ENCODE measurements at regions not wholly inside any gene's neighbourhood (a gene's known extent, or its start where the extent isn't known, plus 50 kb on each side); places are given as distances from the start of the nearest gene placed in this dataset.

DNA sequence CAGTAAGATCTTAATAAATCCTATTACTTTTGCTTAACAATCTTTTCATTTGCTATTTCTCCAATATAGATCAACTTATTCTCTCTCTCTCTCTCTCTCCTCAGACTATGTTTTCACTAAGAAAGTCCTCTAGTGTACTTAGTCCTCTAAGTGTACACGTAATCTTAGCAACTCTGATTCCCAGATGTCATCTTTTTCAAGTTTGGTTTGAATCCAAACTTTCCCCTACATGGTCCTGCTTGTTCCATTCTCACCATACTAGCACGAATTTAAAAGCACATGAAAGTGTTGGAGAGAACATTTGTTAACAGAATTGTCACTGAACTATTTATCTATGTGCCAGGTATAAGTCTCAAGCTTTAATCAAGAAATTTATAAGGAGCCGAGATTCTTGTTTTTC lies 202.9 kb downstream of the SPRY2 start:
- H3K4me1 ChIP-seq (ENCODE audit: insufficient read depth, low read length): no peaks in the 10 kb centered on the region
- intact Hi-C loops (cut with DNase I, micrococcal nuclease): no loop called here
- Mint-ChIP-seq H3K4me3 (no peak overlapping the region), H3K27me3 (no peaks in the 10 kb centered on the region), H3K36me3 (ENCODE audit: low read depth) (no peaks in the 10 kb centered on the region), H3K27ac (no peak overlapping the region), H3K9me3 (peaks cover 2% of the 10 kb centered on the region), H3K4me1 (ENCODE audit: low read depth) (no peaks in the 10 kb centered on the region)
- no peak for TF ChIP-seq CTCF (IDR thresholded peaks at IDR 0.05)
- ChIA-PET CTCF (no interaction called here), POLR2A (no interaction called here)
- DNase-seq (no peak), ATAC-seq (ENCODE audit: poor library complexity) (no peak)
- no peak overlapping the region for H3K27ac ChIP-seq (ENCODE audit: low read depth in 1 of 2, low read length in 2 of 2)
- no peaks in the 10 kb centered on the region for H3K27me3 ChIP-seq (ENCODE audit: control insufficient read depth in 1 of 2, insufficient read depth in 2 of 2, low read length in 2 of 2)
- H3K9me3 ChIP-seq (ENCODE audit: control insufficient read depth in 1 of 2, insufficient read depth in 1 of 2, low read length in 2 of 2): peaks cover 0 to 5% of the 10 kb centered on the region in 2 experiments
- H3K36me3 ChIP-seq (ENCODE audit: insufficient read depth, low read length): no peaks in the 10 kb centered on the region
- no peak overlapping the region for H3K4me3 ChIP-seq (ENCODE audit: low read length)

GRCh38 chr13:80134346-80134745 lies 206.6 kb downstream of the SPRY2 start:
- ChIA-PET CTCF (no interaction called here), POLR2A (no interaction called here)
- H3K4me1 Mint-ChIP-seq (ENCODE audit: low read depth): no peaks in the 10 kb centered on the region
- no peaks in the 10 kb centered on the region for H3K4me1 ChIP-seq (ENCODE audit: insufficient read depth, low read length)
- no peaks in the 10 kb centered on the region for H3K27me3 Mint-ChIP-seq
- H3K27ac Mint-ChIP-seq: no peak overlapping the region
- intact Hi-C loops (cut with DNase I, micrococcal nuclease): no loop called here
- no peak overlapping the region for H3K4me3 Mint-ChIP-seq
- TF ChIP-seq CTCF (IDR thresholded peaks at IDR 0.05): no peak
- H3K27ac ChIP-seq (ENCODE audit: low read depth in 1 of 2, low read length in 2 of 2): no peak overlapping the region
- no peaks in the 10 kb centered on the region for H3K36me3 Mint-ChIP-seq (ENCODE audit: low read depth)
- peaks cover 0 to 5% of the 10 kb centered on the region in 2 experiments for H3K9me3 ChIP-seq (ENCODE audit: control insufficient read depth in 1 of 2, insufficient read depth in 1 of 2, low read length in 2 of 2)
- no peak for DNase-seq
- H3K4me3 ChIP-seq (ENCODE audit: low read length): no peak overlapping the region
- H3K36me3 ChIP-seq (ENCODE audit: insufficient read depth, low read length): no peaks in the 10 kb centered on the region
- no peak for ATAC-seq (ENCODE audit: poor library complexity)
- no peaks in the 10 kb centered on the region for H3K27me3 ChIP-seq (ENCODE audit: control insufficient read depth in 1 of 2, insufficient read depth in 2 of 2, low read length in 2 of 2)
- peaks cover 2% of the 10 kb centered on the region for H3K9me3 Mint-ChIP-seq

DNA sequence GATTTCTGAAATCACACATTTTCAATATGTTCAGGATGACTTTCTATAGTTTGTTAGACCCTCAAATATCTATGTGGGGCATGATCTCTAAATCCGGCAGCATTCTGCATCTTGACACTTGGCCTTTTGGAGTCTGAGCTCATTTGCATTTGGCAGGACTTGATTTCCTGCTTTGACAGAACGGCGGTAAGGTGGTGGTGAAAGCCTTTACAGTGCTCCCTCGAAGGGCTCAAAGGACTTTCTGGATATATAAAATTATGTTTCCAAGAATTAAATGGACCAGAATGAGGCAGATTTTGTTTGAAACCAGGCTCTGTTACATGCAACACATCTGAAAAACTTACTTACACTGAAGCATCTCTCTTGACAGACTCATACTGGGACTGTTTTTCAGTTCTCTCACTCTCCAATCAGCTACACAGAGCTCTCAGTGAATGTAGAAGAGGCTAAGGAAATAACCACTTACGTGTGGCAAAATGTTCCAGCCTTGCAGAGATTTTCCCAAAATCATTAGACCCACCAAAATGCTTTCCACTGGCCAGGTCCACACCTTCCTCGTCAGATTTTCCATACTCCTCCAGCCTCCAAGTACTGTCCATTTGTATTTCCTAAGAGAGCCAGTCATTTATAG lies 207.2 kb downstream of the SPRY2 start:
- Histone ChIP-seq H3K27ac (ENCODE audit: low read depth in 1 of 2, low read length in 2 of 2) (no peak overlapping the region), H3K36me3 (ENCODE audit: insufficient read depth, low read length) (no peaks in the 10 kb centered on the region), H3K9me3 (ENCODE audit: control insufficient read depth in 1 of 2, insufficient read depth in 1 of 2, low read length in 2 of 2) (peaks cover 3 to 8% of the 10 kb centered on the region in 2 experiments), H3K4me3 (ENCODE audit: low read length) (no peak overlapping the region), H3K27me3 (ENCODE audit: control insufficient read depth in 1 of 2, insufficient read depth in 2 of 2, low read length in 2 of 2) (no peaks in the 10 kb centered on the region), H3K4me1 (ENCODE audit: insufficient read depth, low read length) (no peaks in the 10 kb centered on the region)
- no peaks in the 10 kb centered on the region for H3K4me1 Mint-ChIP-seq (ENCODE audit: low read depth)
- no peak overlapping the region for H3K27ac Mint-ChIP-seq
- intact Hi-C loops (cut with DNase I, micrococcal nuclease): no loop called here
- H3K36me3 Mint-ChIP-seq (ENCODE audit: low read depth): no peaks in the 10 kb centered on the region
- peaks cover 2% of the 10 kb centered on the region for H3K9me3 Mint-ChIP-seq
- no peak for ATAC-seq (ENCODE audit: poor library complexity)
- no peak overlapping the region for H3K4me3 Mint-ChIP-seq
- no peak for DNase-seq
- TF ChIP-seq CTCF (IDR thresholded peaks at IDR 0.05): no peak
- CTCF ChIA-PET: no interaction called here
- no peaks in the 10 kb centered on the region for H3K27me3 Mint-ChIP-seq
- POLR2A ChIA-PET: no interaction called here

Measured in CD4-positive, alpha-beta T cell (primary cell).